Prostate gland (tissue), 2 donors: ENCODE measurements at regions not wholly inside any gene's neighbourhood (a gene's known extent, or its start where the extent isn't known, plus 50 kb on each side); places are given as distances from the start of the nearest gene placed in this dataset.

ENCODE experiments used
- POLR2A ChIP-seq: fragments of 450-650 bp; IDR thresholded peaks from one replicate; pipeline ENCODE4 v1.6.1; 2016; ENCODE audit warnings: antibody characterized with exemption, mild to moderate bottlenecking
- POLR2AphosphoS5 ChIP-seq: sonication (generic); formaldehyde crosslinking; IDR thresholded peaks from one replicate; pipeline ENCODE4 v1.6.1; 2017; ENCODE audit warnings: antibody characterized with exemption
- TF ChIP-seq, protein P1 (sequence below), 4 experiments: fragments of 200-600 bp in 2 of 4; fragments of 450-650 bp in 2 of 4; sonication (generic) in 2 of 4; IDR thresholded peaks; 1 replicate in 3 of 4; 2 replicates in 1 of 4; pipeline ENCODE4 v1.5.1; 2016 to 2019; ENCODE audit warnings: antibody characterized with exemption in 4 of 4, mild to moderate bottlenecking in 2 of 4, moderate library complexity in 2 of 4

GRCh38 chr5:92780057-92780456 is 801.0 kb downstream of the NR2F1-AS1 start:
- TF ChIP-seq POLR2A (no peak), POLR2AphosphoS5 (no peak)
- TF ChIP-seq, protein P1, sequence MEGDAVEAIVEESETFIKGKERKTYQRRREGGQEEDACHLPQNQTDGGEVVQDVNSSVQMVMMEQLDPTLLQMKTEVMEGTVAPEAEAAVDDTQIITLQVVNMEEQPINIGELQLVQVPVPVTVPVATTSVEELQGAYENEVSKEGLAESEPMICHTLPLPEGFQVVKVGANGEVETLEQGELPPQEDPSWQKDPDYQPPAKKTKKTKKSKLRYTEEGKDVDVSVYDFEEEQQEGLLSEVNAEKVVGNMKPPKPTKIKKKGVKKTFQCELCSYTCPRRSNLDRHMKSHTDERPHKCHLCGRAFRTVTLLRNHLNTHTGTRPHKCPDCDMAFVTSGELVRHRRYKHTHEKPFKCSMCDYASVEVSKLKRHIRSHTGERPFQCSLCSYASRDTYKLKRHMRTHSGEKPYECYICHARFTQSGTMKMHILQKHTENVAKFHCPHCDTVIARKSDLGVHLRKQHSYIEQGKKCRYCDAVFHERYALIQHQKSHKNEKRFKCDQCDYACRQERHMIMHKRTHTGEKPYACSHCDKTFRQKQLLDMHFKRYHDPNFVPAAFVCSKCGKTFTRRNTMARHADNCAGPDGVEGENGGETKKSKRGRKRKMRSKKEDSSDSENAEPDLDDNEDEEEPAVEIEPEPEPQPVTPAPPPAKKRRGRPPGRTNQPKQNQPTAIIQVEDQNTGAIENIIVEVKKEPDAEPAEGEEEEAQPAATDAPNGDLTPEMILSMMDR (IDR thresholded peaks at IDR 0.05), result no peak
